HCT116 (cell line): ENCODE measurements at regions not wholly inside any gene's neighbourhood (a gene's known extent, or its start where the extent isn't known, plus 50 kb on each side); places are given as distances from the start of the nearest gene placed in this dataset.

Source experiments
- ATAC-seq: fragments of 200-7000 bp; cut with Tn5 transposase; 2 replicates; pipeline ENCODE4 v1.9.1; 2020; ENCODE audit warnings: mild to moderate bottlenecking, moderate library complexity
- BruUV-seq: library from RNA; stranded (reverse); fragments of 400-500 nt; replicated peaks from 2 replicates; lab custom pipeline; 2021; lab: Mats Ljungman, UMichigan
- CTCF ChIA-PET: fragments of 300-600 bp; sonication (Branson Sonifier 250); formaldehyde crosslinking; loops from one replicate; lab custom pipeline; 2021; ENCODE audit warnings: antibody characterized with exemption; lab: Charles Lee
- POLR2A ChIA-PET: fragments of 300-600, 350-600 bp; sonication (Branson Sonifier 250); formaldehyde crosslinking; loops from one replicate; lab custom pipeline; 2021; ENCODE audit warnings: antibody characterized with exemption; lab: Charles Lee
- RAD21 ChIA-PET, 2 experiments: fragments of 300-600 bp; sonication (Branson Sonifier 250); formaldehyde crosslinking; loops; one replicate each; lab custom pipeline; 2023; ENCODE audit warnings: low total read pairs in 2 of 2; ENCODE audit not compliant: uncharacterized antibody in 2 of 2, unreplicated experiment in 2 of 2, low non-redundant PET in 1 of 2; lab: Charles Lee
- DNase-seq: peaks from one replicate; pipeline ENCODE4 v3.0.0-alpha.2; 2010; ENCODE audit warnings: low read depth, low spot score
- H2AFZ ChIP-seq: fragments of 200-600 bp; shearing (Covaris generic), sonication (generic); 2 replicates; pipeline ENCODE4 v1.6.1; 2017; ENCODE audit warnings: low read depth, mixed run types, mixed read lengths, antibody characterized with exemption, low read length; ENCODE audit not compliant: poor library complexity, severe bottlenecking
- H3K27ac ChIP-seq: 2 replicates; pipeline ENCODE4 v1.5.1; 2012; ENCODE audit warnings: low read depth, low read length
- H3K27me3 ChIP-seq: fragments of 200-600 bp; sonication (generic); 2 replicates; pipeline ENCODE4 v1.6.1; 2016; ENCODE audit warnings: mixed run types, low read length, mixed read lengths; ENCODE audit not compliant: insufficient read depth
- H3K36me3 ChIP-seq, 2 experiments: fragments of 200-500 bp in 1 of 2; fragments of 200-600 bp in 1 of 2; sonication (Bioruptor generic) in 1 of 2; sonication (generic) in 1 of 2; 2 replicates each; pipeline versions ENCODE4 v1.5.1 to v1.6.1; 2014 to 2016; ENCODE audit warnings: low read length in 2 of 2, inconsistent platforms in 1 of 2, mixed read lengths in 1 of 2, mixed run types in 1 of 2; ENCODE audit not compliant: insufficient read depth in 2 of 2, control insufficient read depth in 1 of 2
- H3K4me1 ChIP-seq, 2 experiments: fragments of 200-600 bp in 1 of 2; sonication (generic) in 1 of 2; 2 replicates each; pipeline versions ENCODE4 v1.5.1 to v1.6.1; 2012 to 2017; ENCODE audit warnings: low read length in 2 of 2, inconsistent platforms in 1 of 2, mild to moderate bottlenecking in 1 of 2, mixed read lengths in 1 of 2, mixed run types in 1 of 2, moderate library complexity in 1 of 2; ENCODE audit not compliant: insufficient read depth in 2 of 2, control insufficient read depth in 1 of 2
- H3K4me2 ChIP-seq: fragments of 200-600 bp; sonication (generic); 2 replicates; pipeline ENCODE4 v1.6.1; 2017; ENCODE audit warnings: mixed run types, low read length, mixed read lengths
- H3K4me3 ChIP-seq, 2 experiments: fragments of 200-600 bp in 1 of 2; sonication (generic) in 1 of 2; replicated peaks in 1 of 2; 2 replicates each; pipeline ENCODE4 v1.5.1; 2011 to 2016; ENCODE audit warnings: low read length in 2 of 2, control low read depth in 1 of 2, low read depth in 1 of 2, mild to moderate bottlenecking in 1 of 2, mixed read lengths in 1 of 2, mixed run types in 1 of 2
- H3K79me2 ChIP-seq: fragments of 200-600 bp; sonication (generic); 2 replicates; pipeline ENCODE4 v1.6.1; 2017; ENCODE audit warnings: mild to moderate bottlenecking, mixed run types, low read length, moderate library complexity, mixed read lengths; ENCODE audit not compliant: insufficient read depth
- H3K9ac ChIP-seq: fragments of 200-600 bp; sonication (generic); 2 replicates; pipeline ENCODE4 v1.6.1; 2016; ENCODE audit warnings: low read length, mixed read lengths
- H3K9me2 ChIP-seq: fragments of 200-600 bp; sonication (generic), shearing (Covaris generic); 2 replicates; pipeline ENCODE4 v1.6.1; 2017; ENCODE audit warnings: mixed run types, mild to moderate bottlenecking, moderate library complexity; ENCODE audit not compliant: insufficient read depth
- H3K9me3 ChIP-seq, 2 experiments: fragments of 200-500 bp in 1 of 2; fragments of 200-600 bp in 1 of 2; sonication (Bioruptor generic) in 1 of 2; sonication (generic) in 1 of 2; 2 replicates each; pipeline ENCODE4 v1.6.1; 2014 to 2017; ENCODE audit warnings: low read length in 2 of 2, mixed read lengths in 2 of 2, inconsistent platforms in 1 of 2, low read depth in 1 of 2, mild to moderate bottlenecking in 1 of 2, mixed run types in 1 of 2, moderate library complexity in 1 of 2; ENCODE audit not compliant: control insufficient read depth in 1 of 2, insufficient read depth in 1 of 2
- H4K20me1 ChIP-seq: fragments of 200-600 bp; sonication (generic), shearing (Covaris generic); 2 replicates; pipeline ENCODE4 v1.6.1; 2017; ENCODE audit warnings: mixed run types, mild to moderate bottlenecking, moderate library complexity; ENCODE audit not compliant: insufficient read depth
- CBX3 ChIP-seq: IDR thresholded peaks from 2 replicates; pipeline ENCODE4 v1.6.1; 2012; ENCODE audit warnings: low read depth
- CEBPB ChIP-seq: IDR thresholded peaks from 2 replicates; pipeline ENCODE4 v1.6.1; 2012; ENCODE audit warnings: low read depth
- CTCF ChIP-seq, 3 experiments: fragments of 200-600 bp in 1 of 3; sonication (generic) in 1 of 3; IDR thresholded peaks in 2 of 3; conservative IDR thresholded peaks in 1 of 3; 2 replicates each; pipeline ENCODE4 v1.5.1; 2012 to 2017; ENCODE audit warnings: low read depth in 2 of 3, low read length in 2 of 3, antibody characterized with exemption in 1 of 3, borderline replicate concordance in 1 of 3, control low read depth in 1 of 3, mild to moderate bottlenecking in 1 of 3, mixed read lengths in 1 of 3, mixed run types in 1 of 3, moderate library complexity in 1 of 3; ENCODE audit not compliant: insufficient read depth in 1 of 3
- EGR1 ChIP-seq: IDR thresholded peaks from 2 replicates; pipeline ENCODE4 v1.6.1; 2012; ENCODE audit warnings: low read depth
- JUND ChIP-seq: IDR thresholded peaks from 2 replicates; pipeline ENCODE4 v1.6.1; 2012
- RAD21 ChIP-seq: IDR thresholded peaks from 2 replicates; pipeline ENCODE4 v1.6.1; 2012; ENCODE audit warnings: low read depth, mild to moderate bottlenecking
- SP1 ChIP-seq: IDR thresholded peaks from 2 replicates; pipeline ENCODE4 v1.6.1; 2012; ENCODE audit warnings: low read depth
- YY1 ChIP-seq: IDR thresholded peaks from 2 replicates; pipeline ENCODE4 v1.6.1; 2011; ENCODE audit warnings: low read length, low read depth, moderate library complexity, mild to moderate bottlenecking; ENCODE audit not compliant: insufficient replicate concordance; ENCODE audit errors: extremely low read depth
- ZBTB33 ChIP-seq: IDR thresholded peaks from 2 replicates; pipeline ENCODE4 v1.6.1; 2011; ENCODE audit warnings: mild to moderate bottlenecking, low read length, moderate library complexity; ENCODE audit not compliant: insufficient replicate concordance; ENCODE audit errors: extremely low read depth
- ZNF274 ChIP-seq: fragments of 200-500 bp; sonication (Bioruptor generic); IDR thresholded peaks from 2 replicates; pipeline ENCODE4 v1.6.1; 2014; ENCODE audit warnings: mild to moderate bottlenecking, low read depth, low read length, inconsistent platforms
- intact Hi-C: fragments of 100-400 bp; cut with micrococcal nuclease; formaldehyde crosslinking; loops from 2 replicates; pipeline ENCODE4 v1.10.0; 2022

GRCh38 chr5:29370248-29370647 is 1823.2 kb upstream of the CDH6 start:
- intact Hi-C loops: no loop called here
- Histone ChIP-seq H3K4me2 (no peak overlapping the region), H3K79me2 (no peaks in the 10 kb centered on the region), H3K9ac (no peak overlapping the region), H4K20me1 (no peaks in the 10 kb centered on the region), H2AFZ (no peak overlapping the region), H3K4me3 (no peak overlapping the region), H3K36me3 (no peaks in the 10 kb centered on the region), H3K27ac (no peak overlapping the region), H3K4me1 (no peaks in the 10 kb centered on the region), H3K9me3 (peaks cover 6 to 26% of the 10 kb centered on the region in 2 experiments; a peak in 2 of 4 replicates), H3K27me3 (no peaks in the 10 kb centered on the region), H3K9me2 (no peaks in the 10 kb centered on the region)
- CTCF ChIA-PET: no interaction called here
- TF ChIP-seq ZBTB33 (no peak), JUND (no peak), YY1 (no peak)
- RAD21 ChIA-PET: no interaction called here
- ATAC-seq (no peak), DNase-seq (no peak)
- POLR2A ChIA-PET: no interaction called here
- no TSS peak for BruUV-seq

- no peak for DNase-seq
- Histone ChIP-seq H3K27me3 (no peaks in the 10 kb centered on the region), H3K4me1 (no peaks in the 10 kb centered on the region), H3K27ac (no peak overlapping the region), H4K20me1 (no peaks in the 10 kb centered on the region), H3K9ac (no peak overlapping the region), H3K79me2 (no peaks in the 10 kb centered on the region), H3K9me2 (no peaks in the 10 kb centered on the region), H3K36me3 (no peaks in the 10 kb centered on the region), H3K4me3 (no peak overlapping the region), H3K9me3 (peaks cover 6 to 22% of the 10 kb centered on the region in 2 experiments; a peak in 2 of 4 replicates), H3K4me2 (no peak overlapping the region), H2AFZ (no peak overlapping the region)
- POLR2A ChIA-PET: no interaction called here
- intact Hi-C loops: no loop called here
- ATAC-seq: no peak
- RAD21 ChIA-PET: no interaction called here
- CTCF ChIA-PET: no interaction called here
- TF ChIP-seq EGR1 (no peak), RAD21 (no peak), YY1 (no peak), CTCF (IDR thresholded peaks at IDR 0.05 in 2 of 3, conservative IDR thresholded peaks at IDR 0.05 in 1 of 3; ENCODE audit: borderline replicate concordance in 1 of 3, insufficient read depth in 1 of 3, low read depth in 2 of 3, low read length in 2 of 3) (no peak), ZNF274 (no peak), SP1 (no peak), CBX3 (no peak), CEBPB (no peak)
- BruUV-seq: no TSS peak
These were observed 1826.2 kb upstream of the CDH6 start for GRCh38 chr5:29367176-29367833.
